ENCODE measurements at regions not wholly inside any gene's neighbourhood (a gene's known extent, or its start where the extent isn't known, plus 50 kb on each side); places are given as distances from the start of the nearest gene placed in this dataset.

DNA sequence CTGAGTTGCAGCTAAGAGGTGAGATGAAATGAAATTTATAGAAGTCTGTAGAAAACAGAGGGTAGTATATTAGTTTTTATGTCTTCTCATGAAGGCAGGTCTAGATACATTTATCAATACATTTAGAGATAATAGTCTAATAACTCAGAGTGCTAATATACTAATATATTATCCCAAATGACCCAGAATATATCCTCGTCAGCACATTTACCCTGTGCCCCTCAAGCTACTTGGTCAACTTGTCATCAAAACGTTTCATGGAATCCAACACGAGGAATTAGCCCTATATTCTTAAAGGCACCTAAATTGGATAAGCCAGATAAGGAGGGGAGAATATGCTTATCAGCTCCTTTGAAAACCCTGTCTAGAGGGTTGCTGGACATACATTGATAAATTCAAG is 415.1 kb upstream of the LRRTM1 start:
- ChIA-PET POLR2A (ENCODE audit: unreplicated experiment) (no interaction called here), CTCF (no interaction called here)
- Histone ChIP-seq H3K9me3 (ENCODE audit: low read length) (no peaks in the 10 kb centered on the region), H3K9me2 (replicated peaks; ENCODE audit: low read length) (no peaks in the 10 kb centered on the region), H3K79me2 (ENCODE audit: low read length) (no peaks in the 10 kb centered on the region), H3K9ac (ENCODE audit: low read length) (no peak overlapping the region), H3K4me2 (ENCODE audit: low read length) (no peak overlapping the region), H3K36me3 (ENCODE audit: low read depth, low read length) (no peaks in the 10 kb centered on the region), H3K27ac (ENCODE audit: low read length) (no peak overlapping the region), H3K4me3 (ENCODE audit: low read length) (no peak overlapping the region), H3F3A (ENCODE audit: low read length, unreplicated experiment) (no peaks in the 10 kb centered on the region), H4K20me1 (ENCODE audit: low read length) (no peaks in the 10 kb centered on the region), H3K4me1 (ENCODE audit: insufficient read depth, low read length) (no peaks in the 10 kb centered on the region), H3K27me3 (ENCODE audit: low read length) (no peaks in the 10 kb centered on the region), H2AFZ (ENCODE audit: low read length) (no peak overlapping the region)
- ATAC-seq (no peak), DNase-seq (no peak)
- no TSS peak for BruUV-seq (replicated peaks)
- intact Hi-C loops (cut with micrococcal nuclease) = no loop called here
- TF ChIP-seq, protein P1, sequence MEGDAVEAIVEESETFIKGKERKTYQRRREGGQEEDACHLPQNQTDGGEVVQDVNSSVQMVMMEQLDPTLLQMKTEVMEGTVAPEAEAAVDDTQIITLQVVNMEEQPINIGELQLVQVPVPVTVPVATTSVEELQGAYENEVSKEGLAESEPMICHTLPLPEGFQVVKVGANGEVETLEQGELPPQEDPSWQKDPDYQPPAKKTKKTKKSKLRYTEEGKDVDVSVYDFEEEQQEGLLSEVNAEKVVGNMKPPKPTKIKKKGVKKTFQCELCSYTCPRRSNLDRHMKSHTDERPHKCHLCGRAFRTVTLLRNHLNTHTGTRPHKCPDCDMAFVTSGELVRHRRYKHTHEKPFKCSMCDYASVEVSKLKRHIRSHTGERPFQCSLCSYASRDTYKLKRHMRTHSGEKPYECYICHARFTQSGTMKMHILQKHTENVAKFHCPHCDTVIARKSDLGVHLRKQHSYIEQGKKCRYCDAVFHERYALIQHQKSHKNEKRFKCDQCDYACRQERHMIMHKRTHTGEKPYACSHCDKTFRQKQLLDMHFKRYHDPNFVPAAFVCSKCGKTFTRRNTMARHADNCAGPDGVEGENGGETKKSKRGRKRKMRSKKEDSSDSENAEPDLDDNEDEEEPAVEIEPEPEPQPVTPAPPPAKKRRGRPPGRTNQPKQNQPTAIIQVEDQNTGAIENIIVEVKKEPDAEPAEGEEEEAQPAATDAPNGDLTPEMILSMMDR (conservative IDR thresholded peaks at IDR 0.05; ENCODE audit: low read depth, low read length) = no peak
- TF ChIP-seq EZH2phosphoT487 (IDR thresholded peaks at IDR 0.05; ENCODE audit: borderline replicate concordance, low read length) (no peak), EZH2 (IDR thresholded peaks at IDR 0.05; ENCODE audit: low read length, unreplicated experiment) (no peak)

GRCh38 chr2:80715433-80715832 is 410.9 kb upstream of the LRRTM1 start:
- H3K79me2 ChIP-seq (ENCODE audit: low read length) = no peaks in the 10 kb centered on the region
- POLR2A ChIA-PET (ENCODE audit: unreplicated experiment) = no interaction called here
- H3K9me2 ChIP-seq (replicated peaks; ENCODE audit: low read length) = no peaks in the 10 kb centered on the region
- DNase-seq = no peak
- ATAC-seq = no peak
- no peaks in the 10 kb centered on the region for H3K36me3 ChIP-seq (ENCODE audit: low read depth, low read length)
- H3K27me3 ChIP-seq (ENCODE audit: low read length) = no peaks in the 10 kb centered on the region
- H2AFZ ChIP-seq (ENCODE audit: low read length) = no peak overlapping the region
- no TSS peak for BruUV-seq (replicated peaks)
- H3K9me3 ChIP-seq (ENCODE audit: low read length) = peaks cover 5% of the 10 kb centered on the region; the same call in 1 of the 2 replicates
- H3K27ac ChIP-seq (ENCODE audit: low read length) = no peak overlapping the region
- CTCF ChIA-PET = no interaction called here
- H3K4me3 ChIP-seq (ENCODE audit: low read length) = no peak overlapping the region
- H3K9ac ChIP-seq (ENCODE audit: low read length) = no peak overlapping the region
- H4K20me1 ChIP-seq (ENCODE audit: low read length) = no peaks in the 10 kb centered on the region
- H3F3A ChIP-seq (ENCODE audit: low read length, unreplicated experiment) = no peaks in the 10 kb centered on the region
- H3K4me1 ChIP-seq (ENCODE audit: insufficient read depth, low read length) = no peaks in the 10 kb centered on the region
- TF ChIP-seq EZH2 (IDR thresholded peaks at IDR 0.05; ENCODE audit: low read length, unreplicated experiment) = no peak
- no peak for TF ChIP-seq EZH2phosphoT487 (IDR thresholded peaks at IDR 0.05; ENCODE audit: borderline replicate concordance, low read length)
- TF ChIP-seq, protein P1 (conservative IDR thresholded peaks at IDR 0.05; ENCODE audit: low read depth, low read length) = no peak
- intact Hi-C loops (cut with micrococcal nuclease) = no loop called here
- no peak overlapping the region for H3K4me2 ChIP-seq (ENCODE audit: low read length)

DNA sequence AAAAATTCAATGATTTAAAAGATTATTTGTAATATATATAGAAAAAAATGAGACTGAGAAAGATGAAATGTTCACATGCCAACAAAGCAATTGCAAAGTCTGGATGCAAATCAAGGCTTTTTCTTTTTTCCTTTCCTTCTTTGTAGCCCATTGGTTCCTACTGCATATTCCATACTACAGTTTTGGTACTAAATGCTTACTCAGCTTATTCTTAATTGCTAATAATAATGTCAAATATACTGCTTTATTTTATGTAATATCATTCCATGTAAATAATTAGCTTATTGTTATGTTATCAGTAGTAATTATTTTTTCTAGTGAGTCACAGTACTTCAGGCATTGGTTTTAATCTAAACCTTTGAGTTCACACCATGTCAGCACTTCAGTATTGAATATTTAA is 407.4 kb upstream of the LRRTM1 start:
- no peaks in the 10 kb centered on the region for H3K9me2 ChIP-seq (replicated peaks; ENCODE audit: low read length)
- ATAC-seq (no peak), DNase-seq (no peak)
- no peaks in the 10 kb centered on the region for H3F3A ChIP-seq (ENCODE audit: low read length, unreplicated experiment)
- no peaks in the 10 kb centered on the region for H3K79me2 ChIP-seq (ENCODE audit: low read length)
- H3K4me2 ChIP-seq (ENCODE audit: low read length) = no peak overlapping the region
- H3K27me3 ChIP-seq (ENCODE audit: low read length) = no peaks in the 10 kb centered on the region
- no peak overlapping the region for H3K9ac ChIP-seq (ENCODE audit: low read length)
- H2AFZ ChIP-seq (ENCODE audit: low read length) = no peak overlapping the region
- H3K36me3 ChIP-seq (ENCODE audit: low read depth, low read length) = no peaks in the 10 kb centered on the region
- peaks cover 5% of the 10 kb centered on the region; the same call in 1 of the 2 replicates for H3K9me3 ChIP-seq (ENCODE audit: low read length)
- H4K20me1 ChIP-seq (ENCODE audit: low read length) = no peaks in the 10 kb centered on the region
- TF ChIP-seq EZH2 (IDR thresholded peaks at IDR 0.05; ENCODE audit: low read length, unreplicated experiment) (no peak), EZH2phosphoT487 (IDR thresholded peaks at IDR 0.05; ENCODE audit: borderline replicate concordance, low read length) (no peak)
- TF ChIP-seq, protein P1 (conservative IDR thresholded peaks at IDR 0.05; ENCODE audit: low read depth, low read length) = no peak
- no peak overlapping the region for H3K4me3 ChIP-seq (ENCODE audit: low read length)
- H3K27ac ChIP-seq (ENCODE audit: low read length) = no peak overlapping the region
- ChIA-PET CTCF (no interaction called here), POLR2A (ENCODE audit: unreplicated experiment) (no interaction called here)
- intact Hi-C loops (cut with micrococcal nuclease) = no loop called here
- BruUV-seq (replicated peaks) = no TSS peak
- H3K4me1 ChIP-seq (ENCODE audit: insufficient read depth, low read length) = no peaks in the 10 kb centered on the region
